HepG2 (cell line): ENCODE measurements at regions not wholly inside any gene's neighbourhood (a gene's known extent, or its start where the extent isn't known, plus 50 kb on each side); places are given as distances from the start of the nearest gene placed in this dataset.
A peak's percentile ranks its signal among the peaks of the same experiment; 100 is the strongest.

Source experiments
- BORCS8-MEF2B ChIP-seq: sonication (generic); formaldehyde crosslinking; IDR thresholded peaks from 2 replicates; pipeline ENCODE4 v1.8.0; 2022; ENCODE audit warnings: mild to moderate bottlenecking, missing genetic modification reagents
- ELF1 ChIP-seq: sonication (generic); formaldehyde crosslinking; IDR thresholded peaks from 2 replicates; pipeline ENCODE4 v1.4.0; 2020; ENCODE audit warnings: missing genetic modification reagents
- ETS1 ChIP-seq: sonication (generic); formaldehyde crosslinking; IDR thresholded peaks from 2 replicates; pipeline ENCODE4 v1.4.0; 2020; ENCODE audit warnings: missing genetic modification reagents
- FOXO1 ChIP-seq: sonication (generic); formaldehyde crosslinking; IDR thresholded peaks from 2 replicates; pipeline ENCODE4 v1.4.0; 2020; ENCODE audit warnings: missing genetic modification reagents
- GATAD2A ChIP-seq: IDR thresholded peaks from 2 replicates; pipeline ENCODE4 v1.6.1; 2016
- KLF9 ChIP-seq: IDR thresholded peaks from 2 replicates; pipeline ENCODE4 v1.6.1; 2016; ENCODE audit warnings: low read depth
- MIER3 ChIP-seq: IDR thresholded peaks from 2 replicates; pipeline ENCODE4 v1.6.1; 2016; ENCODE audit warnings: missing compliant biosample characterization, borderline replicate concordance
- PAXIP1 ChIP-seq: sonication (generic); formaldehyde crosslinking; conservative IDR thresholded peaks from 2 replicates; pipeline ENCODE4 v1.4.0; 2020; ENCODE audit warnings: mild to moderate bottlenecking, missing genetic modification reagents, moderate library complexity
- SIX1 ChIP-seq: sonication (generic); formaldehyde crosslinking; IDR thresholded peaks from 2 replicates; pipeline ENCODE4 v1.4.0; 2020; ENCODE audit warnings: missing genetic modification reagents, borderline replicate concordance
- TCF7 ChIP-seq: sonication (generic); IDR thresholded peaks from 2 replicates; pipeline ENCODE4 v1.6.1; 2016; ENCODE audit warnings: antibody characterized with exemption, low read depth
- TEAD3 ChIP-seq: optimal IDR thresholded peaks from 2 replicates; pipeline ENCODE3; 2016; ENCODE audit warnings: borderline replicate concordance
- ZBTB21 ChIP-seq: sonication (generic); formaldehyde crosslinking; IDR thresholded peaks from 2 replicates; pipeline ENCODE4 v1.4.0; 2020; ENCODE audit warnings: missing genetic modification reagents
- ZFP37 ChIP-seq: sonication (generic); formaldehyde crosslinking; IDR thresholded peaks from 2 replicates; pipeline ENCODE4 v1.4.0; 2020; ENCODE audit warnings: missing genetic modification reagents, borderline replicate concordance
- ZNF12 ChIP-seq: sonication (generic); formaldehyde crosslinking; IDR thresholded peaks from 2 replicates; pipeline ENCODE4 v1.5.0; 2020; ENCODE audit warnings: missing genetic modification reagents
- ZNF18 ChIP-seq: sonication (generic); formaldehyde crosslinking; IDR thresholded peaks from 2 replicates; pipeline ENCODE4 v1.8.0; 2022; ENCODE audit warnings: mild to moderate bottlenecking, missing genetic modification reagents; ENCODE audit not compliant: insufficient replicate concordance
- ZNF234 ChIP-seq: sonication (generic); formaldehyde crosslinking; conservative IDR thresholded peaks from 2 replicates; pipeline ENCODE4 v1.5.1; 2020; ENCODE audit warnings: mild to moderate bottlenecking, missing genetic modification reagents
- ZNF280D ChIP-seq: sonication (generic); formaldehyde crosslinking; IDR thresholded peaks from 2 replicates; pipeline ENCODE4 v1.5.1; 2020; ENCODE audit warnings: mild to moderate bottlenecking, missing genetic modification reagents
- ZNF713 ChIP-seq: sonication (generic); formaldehyde crosslinking; IDR thresholded peaks from 2 replicates; pipeline ENCODE4 v1.4.0; 2020; ENCODE audit warnings: mild to moderate bottlenecking, missing genetic modification reagents
- ZNF772 ChIP-seq: sonication (generic); formaldehyde crosslinking; IDR thresholded peaks from 2 replicates; pipeline ENCODE4 v1.5.0; 2020; ENCODE audit warnings: mild to moderate bottlenecking, missing genetic modification reagents

GRCh38 chr7:66493235-66494205, 135.2 kb upstream of the KCTD7 start (continued):
- TF ChIP-seq TCF7 (0 out of 2 replicates have a peak, but pooled peaks have one; percentile 18), BORCS8-MEF2B (CRISPR knock-in tag) (peak; percentile 95), PAXIP1 (no peak; the same call in 1 of the 2 replicates), ZBTB21 (peak; percentile 100), ELF1 (peak; percentile 82), ZNF713 (no peak), MIER3 (CRISPR knock-in tag) (0 out of 2 replicates have a peak, but pooled peaks have one; percentile 4), FOXO1 (CRISPR knock-in tag) (peak; percentile 34; the same call in 1 of the 2 replicates), ZNF234 (CRISPR knock-in tag) (peak; percentile 94), ZFP37 (CRISPR knock-in tag) (no peak; the same call in 1 of the 2 replicates), ZNF772 (CRISPR knock-in tag) (peak; percentile 90), TEAD3 (peak; percentile 40), SIX1 (CRISPR knock-in tag) (no peak), GATAD2A (CRISPR knock-in tag) (peak; percentile 75; the same call in 1 of the 2 replicates), KLF9 (peak; percentile 80; the same call in 1 of the 2 replicates), ETS1 (CRISPR knock-in tag) (no peak), ZNF18 (CRISPR knock-in tag) (peak; percentile 20), ZNF280D (CRISPR knock-in tag) (peak; percentile 83), ZNF12 (no peak)
